ENCODE measurements at regions not wholly inside any gene's neighbourhood (a gene's known extent, or its start where the extent isn't known, plus 50 kb on each side); places are given as distances from the start of the nearest gene placed in this dataset.
A peak's percentile ranks its signal among the peaks of the same experiment; 100 is the strongest.

DNA sequence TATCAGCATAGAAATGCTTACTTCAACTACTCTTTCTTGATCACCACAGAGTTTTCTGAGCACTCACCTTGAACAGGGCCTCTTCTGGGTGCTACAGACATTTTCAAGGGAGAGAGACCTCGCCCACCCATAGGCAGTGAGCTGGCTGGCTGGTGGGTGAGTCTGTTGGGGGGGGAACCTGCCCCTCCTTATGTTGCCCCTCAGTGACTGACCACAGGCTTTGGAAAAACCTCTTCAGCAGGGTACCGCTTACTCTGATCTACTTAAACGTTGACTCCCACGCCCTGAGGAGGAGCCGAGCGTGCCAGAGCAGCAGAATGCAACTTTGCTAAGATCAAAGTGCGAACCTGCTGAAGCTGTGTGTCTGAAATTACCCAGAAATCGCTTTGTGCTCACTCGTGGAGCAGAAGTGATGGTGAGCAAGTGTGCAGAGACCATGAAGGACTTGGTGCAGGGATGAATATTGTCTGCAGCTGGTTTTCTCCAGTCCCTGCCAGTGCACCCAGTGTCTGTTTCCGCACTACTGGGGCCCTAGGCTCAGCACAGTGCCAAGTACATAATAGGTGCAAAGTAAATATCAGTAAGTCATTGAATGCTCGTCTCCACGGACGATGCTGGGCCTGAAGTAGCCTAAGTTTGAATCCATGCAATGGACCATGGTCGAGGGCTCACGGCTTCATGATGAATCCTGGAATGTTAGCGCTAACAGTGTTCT lies 158.7 kb upstream of the IRF2BP2 start:
- no peaks in the 10 kb centered on the region for H3K27me3 ChIP-seq (ENCODE audit: insufficient read depth, low read length)
- Mint-ChIP-seq H3K27me3 (ENCODE audit: low read depth, unreplicated experiment) (peaks cover 12% of the 10 kb centered on the region), H3K4me3 (ENCODE audit: unreplicated experiment) (no peak overlapping the region)

DNA sequence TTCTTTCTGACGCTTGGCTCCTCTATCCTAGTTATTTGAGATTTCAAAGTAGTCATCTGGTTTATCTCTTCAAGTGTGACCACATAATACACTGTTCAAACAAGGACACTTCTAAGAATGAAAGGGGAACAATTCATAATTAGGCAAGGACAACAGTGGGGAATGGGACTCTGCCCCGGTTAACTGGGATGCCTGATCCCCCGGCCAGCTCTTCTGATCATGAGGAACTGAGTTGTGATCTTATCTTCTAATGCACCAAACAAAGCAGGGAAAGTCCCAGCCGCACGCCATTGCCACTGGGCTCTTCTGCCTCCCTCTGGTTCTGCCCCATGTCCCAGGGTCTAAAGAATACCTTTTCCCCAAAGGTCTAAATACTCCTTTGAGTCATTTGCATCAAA lies 158.2 kb upstream of the IRF2BP2 start:
- H3K27ac Mint-ChIP-seq (ENCODE audit: unreplicated experiment), result peak overlapping the region; percentile 28
- H3K27me3 Mint-ChIP-seq (ENCODE audit: low read depth, unreplicated experiment), result peaks cover 15% of the 10 kb centered on the region
- H3K9me3 Mint-ChIP-seq (ENCODE audit: unreplicated experiment), result peaks cover 2% of the 10 kb centered on the region
- no peak overlapping the region for H3K27ac ChIP-seq (ENCODE audit: low read depth, low read length)
- no peaks in the 10 kb centered on the region for H3K36me3 ChIP-seq (ENCODE audit: insufficient read depth, low read length)
- H2AFZ ChIP-seq (ENCODE audit: low read depth, low read length), result no peak overlapping the region
- H3K4me3 Mint-ChIP-seq (ENCODE audit: unreplicated experiment), result no peak overlapping the region
- TF ChIP-seq, protein P1, sequence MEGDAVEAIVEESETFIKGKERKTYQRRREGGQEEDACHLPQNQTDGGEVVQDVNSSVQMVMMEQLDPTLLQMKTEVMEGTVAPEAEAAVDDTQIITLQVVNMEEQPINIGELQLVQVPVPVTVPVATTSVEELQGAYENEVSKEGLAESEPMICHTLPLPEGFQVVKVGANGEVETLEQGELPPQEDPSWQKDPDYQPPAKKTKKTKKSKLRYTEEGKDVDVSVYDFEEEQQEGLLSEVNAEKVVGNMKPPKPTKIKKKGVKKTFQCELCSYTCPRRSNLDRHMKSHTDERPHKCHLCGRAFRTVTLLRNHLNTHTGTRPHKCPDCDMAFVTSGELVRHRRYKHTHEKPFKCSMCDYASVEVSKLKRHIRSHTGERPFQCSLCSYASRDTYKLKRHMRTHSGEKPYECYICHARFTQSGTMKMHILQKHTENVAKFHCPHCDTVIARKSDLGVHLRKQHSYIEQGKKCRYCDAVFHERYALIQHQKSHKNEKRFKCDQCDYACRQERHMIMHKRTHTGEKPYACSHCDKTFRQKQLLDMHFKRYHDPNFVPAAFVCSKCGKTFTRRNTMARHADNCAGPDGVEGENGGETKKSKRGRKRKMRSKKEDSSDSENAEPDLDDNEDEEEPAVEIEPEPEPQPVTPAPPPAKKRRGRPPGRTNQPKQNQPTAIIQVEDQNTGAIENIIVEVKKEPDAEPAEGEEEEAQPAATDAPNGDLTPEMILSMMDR (IDR thresholded peaks at IDR 0.05; ENCODE audit: insufficient read depth, low read depth, low read length), result no peak
- no peak for TF ChIP-seq EZH2 (IDR thresholded peaks at IDR 0.05; ENCODE audit: insufficient read depth, low read length)
- H3K79me2 ChIP-seq (ENCODE audit: insufficient read depth, low read length), result no peaks in the 10 kb centered on the region
- H4K20me1 ChIP-seq (ENCODE audit: insufficient read depth, low read length), result no peaks in the 10 kb centered on the region
- peaks cover 4% of the 10 kb centered on the region for H3K36me3 Mint-ChIP-seq (ENCODE audit: low read depth, unreplicated experiment)
- DNase-seq (ENCODE audit: low read depth) (no peak), FAIRE-seq (no peak)
- no peaks in the 10 kb centered on the region for H3K9me3 ChIP-seq (ENCODE audit: insufficient read depth, low read depth, low read length)
- no peak overlapping the region for H3K9ac ChIP-seq (ENCODE audit: low read length)
- no peak overlapping the region for H3K4me3 ChIP-seq (ENCODE audit: insufficient read depth, low read depth, low read length)
- H3K4me1 ChIP-seq (ENCODE audit: insufficient read depth, low read length), result peaks cover 28% of the 10 kb centered on the region
- H3K4me1 Mint-ChIP-seq (ENCODE audit: low read depth, unreplicated experiment), result peaks cover 38% of the 10 kb centered on the region
- no peaks in the 10 kb centered on the region for H3K27me3 ChIP-seq (ENCODE audit: insufficient read depth, low read length)
- H3K4me2 ChIP-seq (ENCODE audit: low read length), result no peak overlapping the region

More for the DNA sequence above, 158.7 kb upstream of the IRF2BP2 start:
- Histone ChIP-seq H3K4me3 (ENCODE audit: insufficient read depth, low read depth, low read length) (no peak overlapping the region), H2AFZ (ENCODE audit: low read depth, low read length) (no peak overlapping the region), H3K4me2 (ENCODE audit: low read length) (no peak overlapping the region), H3K27ac (ENCODE audit: low read depth, low read length) (no peak overlapping the region), H3K4me1 (ENCODE audit: insufficient read depth, low read length) (peaks cover 28% of the 10 kb centered on the region), H3K9ac (ENCODE audit: low read length) (no peak overlapping the region), H3K79me2 (ENCODE audit: insufficient read depth, low read length) (no peaks in the 10 kb centered on the region), H4K20me1 (ENCODE audit: insufficient read depth, low read length) (no peaks in the 10 kb centered on the region), H3K9me3 (ENCODE audit: insufficient read depth, low read depth, low read length) (no peaks in the 10 kb centered on the region), H3K36me3 (ENCODE audit: insufficient read depth, low read length) (no peaks in the 10 kb centered on the region)
- Mint-ChIP-seq H3K27ac (ENCODE audit: unreplicated experiment) (peak overlapping the region; percentile 21), H3K36me3 (ENCODE audit: low read depth, unreplicated experiment) (peaks cover 4% of the 10 kb centered on the region), H3K9me3 (ENCODE audit: unreplicated experiment) (peaks cover 2% of the 10 kb centered on the region), H3K4me1 (ENCODE audit: low read depth, unreplicated experiment) (peaks cover 38% of the 10 kb centered on the region)
- no peak for DNase-seq (ENCODE audit: low read depth)
- no peak for FAIRE-seq
- TF ChIP-seq, protein P1 (IDR thresholded peaks at IDR 0.05; ENCODE audit: insufficient read depth, low read depth, low read length), result no peak

DNA sequence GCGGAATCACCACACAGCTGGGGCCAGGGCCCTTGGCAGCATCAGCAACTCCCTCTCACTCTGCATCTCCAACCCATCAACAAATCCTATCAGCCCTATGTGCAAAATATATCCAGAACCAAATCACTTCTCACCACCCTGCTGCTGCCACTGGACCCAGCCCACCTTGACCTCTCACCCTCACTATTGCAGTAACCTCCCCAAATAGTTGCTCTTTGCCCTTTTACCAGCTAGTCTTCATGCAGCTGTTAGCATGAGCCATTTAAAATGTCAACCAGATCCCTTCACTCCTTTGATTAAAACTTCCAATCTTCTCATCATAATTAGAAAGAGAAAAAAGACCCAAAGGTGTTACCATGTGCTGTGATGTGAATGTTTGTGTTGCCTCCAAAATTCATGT lies 155.7 kb upstream of the IRF2BP2 start:
- no peak overlapping the region for H3K4me2 ChIP-seq (ENCODE audit: low read length)
- no peak for FAIRE-seq
- H3K36me3 Mint-ChIP-seq (ENCODE audit: low read depth, unreplicated experiment), result peaks cover 4% of the 10 kb centered on the region
- no peak overlapping the region for H3K27ac Mint-ChIP-seq (ENCODE audit: unreplicated experiment)
- TF ChIP-seq, protein P1 (IDR thresholded peaks at IDR 0.05; ENCODE audit: insufficient read depth, low read depth, low read length), result no peak
- no peak for TF ChIP-seq EZH2 (IDR thresholded peaks at IDR 0.05; ENCODE audit: insufficient read depth, low read length)
- DNase-seq (ENCODE audit: low read depth), result no peak
- H3K36me3 ChIP-seq (ENCODE audit: insufficient read depth, low read length), result no peaks in the 10 kb centered on the region
- no peak overlapping the region for H3K27ac ChIP-seq (ENCODE audit: low read depth, low read length)
- H3K4me3 Mint-ChIP-seq (ENCODE audit: unreplicated experiment), result no peak overlapping the region
- peaks cover 15% of the 10 kb centered on the region for H3K27me3 Mint-ChIP-seq (ENCODE audit: low read depth, unreplicated experiment)
- peaks cover 20% of the 10 kb centered on the region for H3K4me1 Mint-ChIP-seq (ENCODE audit: low read depth, unreplicated experiment)
- no peaks in the 10 kb centered on the region for H4K20me1 ChIP-seq (ENCODE audit: insufficient read depth, low read length)
- H3K9ac ChIP-seq (ENCODE audit: low read length), result no peak overlapping the region
- peaks cover 4% of the 10 kb centered on the region for H3K9me3 Mint-ChIP-seq (ENCODE audit: unreplicated experiment)
- H3K27me3 ChIP-seq (ENCODE audit: insufficient read depth, low read length), result no peaks in the 10 kb centered on the region
- H3K9me3 ChIP-seq (ENCODE audit: insufficient read depth, low read depth, low read length), result no peaks in the 10 kb centered on the region
- H3K79me2 ChIP-seq (ENCODE audit: insufficient read depth, low read length), result no peaks in the 10 kb centered on the region
- peaks cover 8% of the 10 kb centered on the region for H3K4me1 ChIP-seq (ENCODE audit: insufficient read depth, low read length)
- H3K4me3 ChIP-seq (ENCODE audit: insufficient read depth, low read depth, low read length), result no peak overlapping the region
- H2AFZ ChIP-seq (ENCODE audit: low read depth, low read length), result no peak overlapping the region

Data from astrocyte (in vitro differentiated cells and primary cell).